ENCODE measurements at regions not wholly inside any gene's neighbourhood (a gene's known extent, or its start where the extent isn't known, plus 50 kb on each side); places are given as distances from the start of the nearest gene placed in this dataset.
"Not testable (repeated sequence)": the region's sequence is repeated elsewhere in the genome, so short reads cannot be mapped to it uniquely, and the experiment has no call there.

- DNase-seq (ENCODE audit: low spot score): no peak
- intact Hi-C loops (cut with DNase I): no loop called here
These were observed 613.3 kb upstream of the GOLIM4 start for GRCh38 chr3:168709073-168709472.

- intact Hi-C loops (cut with DNase I): no loop called here
- no peak for DNase-seq (ENCODE audit: low spot score)
These were observed 612.2 kb upstream of the GOLIM4 start for GRCh38 chr3:168707900-168708299.

GRCh38 chr3:168705412-168705811 lies 609.7 kb upstream of the GOLIM4 start:
- no peak for DNase-seq (ENCODE audit: low spot score)
- intact Hi-C loops (cut with DNase I): no loop called here

- intact Hi-C loops (cut with DNase I): no loop called here
- no peak for DNase-seq (ENCODE audit: low spot score)
These were observed 600.3 kb upstream of the GOLIM4 start for GRCh38 chr3:168696051-168696450.

- intact Hi-C loops (cut with DNase I): no loop called here
- no peak for DNase-seq (ENCODE audit: low spot score)
These were observed 598.1 kb upstream of the GOLIM4 start for GRCh38 chr3:168693870-168694269.

GRCh38 chr3:168688267-168688666 lies 592.5 kb upstream of the GOLIM4 start:
- intact Hi-C loops (cut with DNase I): no loop called here

GRCh38 chr3:168684519-168684918 lies 588.8 kb upstream of the GOLIM4 start:
- DNase-seq (ENCODE audit: low spot score): no peak
- intact Hi-C loops (cut with DNase I): no loop called here

More at GRCh38 chr3:168688267-168688666, 592.5 kb upstream of the GOLIM4 start:
- DNase-seq (ENCODE audit: low spot score): no peak

- intact Hi-C loops (cut with DNase I): no loop called here
- no peak for DNase-seq (ENCODE audit: low spot score)
These were observed 583.0 kb upstream of the GOLIM4 start for GRCh38 chr3:168678730-168679129.

- intact Hi-C loops (cut with DNase I): no loop called here
- DNase-seq (ENCODE audit: low spot score): no peak
These were observed 575.4 kb upstream of the GOLIM4 start for GRCh38 chr3:168671091-168671490.

GRCh38 chr3:168660879-168661657 lies 565.3 kb upstream of the GOLIM4 start:
- intact Hi-C loops (cut with DNase I); DNase-seq (ENCODE audit: low spot score): not testable (repeated sequence)

GRCh38 chr3:168659015-168659414 lies 563.3 kb upstream of the GOLIM4 start:
- no peak for DNase-seq (ENCODE audit: low spot score)
- intact Hi-C loops (cut with DNase I): no loop called here

- DNase-seq (ENCODE audit: low spot score): no peak
- intact Hi-C loops (cut with DNase I): no loop called here
These were observed 559.9 kb upstream of the GOLIM4 start for GRCh38 chr3:168655611-168656010.

GRCh38 chr3:168654700-168655099 lies 559.0 kb upstream of the GOLIM4 start:
- intact Hi-C loops (cut with DNase I): no loop called here
- DNase-seq (ENCODE audit: low spot score): no peak

GRCh38 chr3:168653255-168653654 lies 557.5 kb upstream of the GOLIM4 start:
- intact Hi-C loops (cut with DNase I): no loop called here
- DNase-seq (ENCODE audit: low spot score): no peak

- intact Hi-C loops (cut with DNase I): no loop called here
- DNase-seq (ENCODE audit: low spot score): no peak
These were observed 552.6 kb upstream of the GOLIM4 start for GRCh38 chr3:168648321-168648720.

GRCh38 chr3:168647582-168647981 lies 551.9 kb upstream of the GOLIM4 start:
- intact Hi-C loops (cut with DNase I): no loop called here

GRCh38 chr3:168645180-168645579 lies 549.5 kb upstream of the GOLIM4 start:
- intact Hi-C loops (cut with DNase I): no loop called here
- DNase-seq (ENCODE audit: low spot score): no peak

More at GRCh38 chr3:168647582-168647981, 551.9 kb upstream of the GOLIM4 start:
- DNase-seq (ENCODE audit: low spot score): no peak

GRCh38 chr3:168628549-168628948 lies 532.8 kb upstream of the GOLIM4 start:
- DNase-seq (ENCODE audit: low spot score): no peak
- intact Hi-C loops (cut with DNase I): no loop called here

- intact Hi-C loops (cut with DNase I): no loop called here
- DNase-seq (ENCODE audit: low spot score): no peak
These were observed 529.8 kb upstream of the GOLIM4 start for GRCh38 chr3:168625477-168625876.

- no peak for DNase-seq (ENCODE audit: low spot score)
- intact Hi-C loops (cut with DNase I): no loop called here
These were observed 529.2 kb upstream of the GOLIM4 start for GRCh38 chr3:168624892-168625448.

- intact Hi-C loops (cut with DNase I): no loop called here
- no peak for DNase-seq (ENCODE audit: low spot score)
These were observed 528.5 kb upstream of the GOLIM4 start for GRCh38 chr3:168624195-168624594.
